Heart right ventricle (tissue), 16 donors: ENCODE measurements at regions not wholly inside any gene's neighbourhood (a gene's known extent, or its start where the extent isn't known, plus 50 kb on each side); places are given as distances from the start of the nearest gene placed in this dataset.

Experiments used
- ATAC-seq, 8 donors: fragments of 200-7000 bp; cut with Tn5 transposase; one replicate each; pipeline ENCODE4 v1.9.1; 2020; ENCODE audit warnings: mild to moderate bottlenecking in 8 of 8, moderate library complexity in 8 of 8, moderate number of reproducible peaks in 1 of 8
- DNase-seq, 2 donors: peaks; one replicate each; pipeline ENCODE4 v3.0.0-alpha.2; 2020
- H3K27ac ChIP-seq, 10 donors: fragments of 200-600 bp; sonication (generic) in 2 of 10; one replicate each; pipeline versions ENCODE4 v1.5.0 to v1.8.0; 2020 to 2022; ENCODE audit warnings: mild to moderate bottlenecking in 3 of 10
- H3K27me3 ChIP-seq, 7 donors: fragments of 200-600 bp; one replicate each; pipeline ENCODE4 v1.8.0; 2021 to 2022; ENCODE audit warnings: mild to moderate bottlenecking in 2 of 7
- H3K36me3 ChIP-seq, 9 donors: fragments of 200-600 bp; sonication (generic) in 1 of 9; one replicate each; pipeline versions ENCODE4 v1.5.0 to v1.8.0; 2020 to 2022; ENCODE audit warnings: mild to moderate bottlenecking in 2 of 9
- H3K4me1 ChIP-seq, 9 donors: fragments of 200-600 bp; sonication (generic) in 1 of 9; one replicate each; pipeline versions ENCODE4 v1.5.0 to v1.8.0; 2020 to 2022; ENCODE audit warnings: mild to moderate bottlenecking in 4 of 9
- H3K4me3 ChIP-seq, 10 donors: fragments of 200-600 bp; sonication (generic) in 2 of 10; one replicate each; pipeline versions ENCODE4 v1.5.0 to v1.8.0; 2020 to 2022; ENCODE audit warnings: mild to moderate bottlenecking in 7 of 10, moderate library complexity in 2 of 10
- H3K9me3 ChIP-seq, 11 donors: fragments of 200-600 bp in 10 of 11; sonication (generic) in 2 of 11; one replicate each; pipeline versions ENCODE4 v1.5.0 to v1.8.0; 2013 to 2022; ENCODE audit warnings: mild to moderate bottlenecking in 2 of 11, control low read depth in 1 of 11, moderate library complexity in 1 of 11
- CTCF ChIP-seq, 9 donors: fragments of 200-600 bp; sonication (generic) in 2 of 9; IDR thresholded peaks; one replicate each; pipeline versions ENCODE4 v1.5.0 to v1.8.0; 2021 to 2022; ENCODE audit warnings: antibody characterized with exemption in 9 of 9, mild to moderate bottlenecking in 5 of 9, moderate library complexity in 1 of 9
- WGBS, 2 donors: extraction: QIAGEN DNeasy Blood & Tissue Kit; methylation state at CpG; one replicate each; pipeline ENCODE4 v1.1.7; 2013; ENCODE audit warnings: inconsistent platforms in 1 of 2; 5-methylcytosine and 5-hydroxymethylcytosine counted together
- intact Hi-C, 10 donors: fragments of 100-400 bp; cut with DNase I; formaldehyde crosslinking; loops; one replicate each; pipeline versions ENCODE4 v1.11.1 to v1.14.2; 2022
- donor health status: Arrhythmogenic right ventricular cardiomyopathy.
- donor health status: ischemic (EF 13 %, LVEDD 7.1; RV severe dilation, severe dysfunction).
- donor health status: healthy with polysubstance abuse.
- donor health status: DM: no; HTN: yes; CAD: no.
- donor health status: DM: no; HTN: no; CAD: no.
- donor health status: ischemic (EF 25% LVEDD 6.9; RV normal size, moderate dysfunction).
- donor health status: ischemic (EF 25% LVEDD 5.7; RV mildly dilated, moderate dysfunction).
- donor health status: healthy.
- donor health status: DM: yes; HTN: yes; CAD: no.
- donor health status: Ischemic cardiomyopathy.
- donor health status: ischemic (EF 35%, LVEDD 5.7; RV mildly dilated, moderate dysfunction).
- donor health status: nonischemic (EF 11% LVEDD 7.7; RV severe dilation, severe dysfunction).
- donor health status: DM: yes; HTN: yes; CAD: no.
- donor health status: PGD.
- donor health status: ischemic (EF 29% LVEDD 5.4; RV normal size, mild dysfunction).
- donor health status: nonischemic (EF 23%, LVEDD 6.1; RV moderate dilation, normal function).

- WGBS, 2 donors: 67 to 73% methylated on average over 3 of the region's 3 CpGs
- ATAC-seq: no peak
- intact Hi-C loops: no loop called here
- Histone ChIP-seq H3K36me3 (no peaks in the 10 kb centered on the region), H3K4me3 (no peak overlapping the region), H3K4me1 (no peaks in the 10 kb centered on the region), H3K9me3 (no peaks in the 10 kb centered on the region), H3K27ac (no peak overlapping the region), H3K27me3 (no peaks in the 10 kb centered on the region)
- no peak for TF ChIP-seq CTCF (IDR thresholded peaks at IDR 0.05)
- DNase-seq: no peak
Observed at GRCh38 chr3:182035324-182035723, 323.6 kb downstream of the SOX2 start.

GRCh38 chr3:182036382-182036781 lies 324.7 kb downstream of the SOX2 start:
- Histone ChIP-seq H3K9me3 (no peaks in the 10 kb centered on the region), H3K27ac (no peak overlapping the region), H3K27me3 (no peaks in the 10 kb centered on the region), H3K36me3 (no peaks in the 10 kb centered on the region), H3K4me1 (no peaks in the 10 kb centered on the region), H3K4me3 (no peak overlapping the region)
- ATAC-seq (no peak), DNase-seq (no peak)
- WGBS, 2 donors: 79 to 93% methylated on average over 1 of the region's 1 CpG
- intact Hi-C loops: no loop called here
- no peak for TF ChIP-seq CTCF (IDR thresholded peaks at IDR 0.05)

GRCh38 chr3:182041668-182042291 lies 330.1 kb downstream of the SOX2 start:
- no peak for TF ChIP-seq CTCF (IDR thresholded peaks at IDR 0.05)

GRCh38 chr3:182045736-182046135 lies 334.0 kb downstream of the SOX2 start:
- WGBS, 2 donors: 79% methylated on average over 2 of the region's 2 CpGs

More at GRCh38 chr3:182041668-182042291, 330.1 kb downstream of the SOX2 start:
- Histone ChIP-seq H3K36me3 (no peaks in the 10 kb centered on the region), H3K4me3 (no peak overlapping the region), H3K27ac (no peak overlapping the region), H3K9me3 (peaks cover 0 to 10% (median 0%) of the 10 kb centered on the region in 11 donors), H3K4me1 (no peaks in the 10 kb centered on the region), H3K27me3 (no peaks in the 10 kb centered on the region)
- intact Hi-C loops: no loop called here
- whole genome bisulfite sequencing, 2 donors: 89 to 91% methylated on average over 1 of the region's 1 CpG
- DNase-seq: no peak
- ATAC-seq: no peak

More at GRCh38 chr3:182045736-182046135, 334.0 kb downstream of the SOX2 start:
- DNase-seq (no peak), ATAC-seq (no peak)
- H3K27me3 ChIP-seq: no peaks in the 10 kb centered on the region
- intact Hi-C loops: no loop called here
- H3K9me3 ChIP-seq: peaks cover 0 to 10% (median 0%) of the 10 kb centered on the region in 11 donors
- TF ChIP-seq CTCF (IDR thresholded peaks at IDR 0.05): no peak
- H3K4me1 ChIP-seq: no peaks in the 10 kb centered on the region
- H3K27ac ChIP-seq: no peak overlapping the region
- H3K36me3 ChIP-seq: no peaks in the 10 kb centered on the region
- no peak overlapping the region for H3K4me3 ChIP-seq
